GM12892 (cell line): ENCODE measurements at regions not wholly inside any gene's neighbourhood (a gene's known extent, or its start where the extent isn't known, plus 50 kb on each side); places are given as distances from the start of the nearest gene placed in this dataset.

Source experiments
- POLR2A ChIP-seq: IDR thresholded peaks from 2 replicates; pipeline ENCODE4 v1.6.1; 2011; ENCODE audit warnings: low read depth, low read length, control low read depth
- POLR2AphosphoS5 ChIP-seq: IDR thresholded peaks from 2 replicates; pipeline ENCODE4 v1.6.1; 2011; ENCODE audit warnings: low read depth, low read length, control low read depth

DNA sequence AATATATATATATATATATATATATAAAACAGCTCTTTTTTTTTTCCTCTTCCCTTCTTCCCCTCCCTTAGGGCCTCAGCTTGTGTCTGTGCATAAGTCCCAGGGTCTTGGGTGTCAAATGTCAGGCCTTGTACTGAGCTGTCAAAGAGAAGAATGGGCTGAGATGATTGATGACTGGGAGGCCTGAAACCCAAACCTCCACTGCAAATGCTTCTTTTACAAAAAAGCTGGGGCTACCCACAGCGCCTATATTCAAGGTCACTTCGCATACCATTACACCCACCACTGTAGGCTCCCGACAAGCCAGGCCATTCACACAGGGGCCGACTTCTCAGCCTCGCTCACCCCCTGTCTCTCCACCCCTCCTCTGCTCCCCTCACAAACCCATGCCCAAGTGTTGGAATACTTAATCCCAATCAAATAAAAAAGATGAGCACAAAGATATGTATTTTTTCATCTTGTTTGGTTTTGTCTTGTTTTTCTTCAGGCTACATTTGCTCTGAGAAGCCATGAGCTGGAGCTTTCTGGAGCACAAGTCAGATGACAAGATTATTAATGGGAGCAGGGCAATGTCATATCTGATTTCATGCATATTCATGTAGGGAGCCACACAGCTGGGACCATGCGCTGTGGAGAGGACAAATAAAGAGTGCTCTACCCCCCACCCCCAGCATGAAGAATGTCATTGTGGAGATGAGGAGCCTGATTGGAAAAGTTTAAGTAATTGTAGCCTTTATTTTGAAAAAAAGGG, 614.4 kb upstream of the NR2F2 start:
- TF ChIP-seq POLR2AphosphoS5 (no peak), POLR2A (no peak)
